ENCODE measurements at regions not wholly inside any gene's neighbourhood (a gene's known extent, or its start where the extent isn't known, plus 50 kb on each side); places are given as distances from the start of the nearest gene placed in this dataset.

DNA sequence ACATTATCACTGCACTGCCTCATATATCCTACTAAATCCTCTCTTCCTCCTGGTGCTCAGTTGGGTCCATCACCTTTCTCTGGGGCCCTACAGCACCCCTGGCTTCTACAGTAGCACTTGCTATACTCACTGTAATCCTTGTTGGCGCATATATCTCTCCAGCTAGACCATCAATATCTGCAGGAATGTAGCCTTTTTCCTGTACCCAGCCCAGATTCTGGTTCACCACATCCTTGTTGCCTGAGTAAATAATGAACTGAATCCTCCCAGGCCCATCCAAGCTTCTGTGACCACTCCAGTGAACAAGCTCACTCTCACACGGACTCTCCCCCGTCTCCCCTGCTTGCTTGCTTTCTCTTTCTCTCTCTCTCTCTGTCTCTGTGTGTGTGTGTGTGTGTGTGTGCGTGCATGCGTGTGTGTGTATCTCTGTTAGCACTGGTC is 62.5 kb upstream of the LIPC start:
- Histone ChIP-seq H3K9me3 (no peaks in the 10 kb centered on the region), H3K36me3 (no peaks in the 10 kb centered on the region), H3K27me3 (no peaks in the 10 kb centered on the region), H3K4me3 (no peak overlapping the region), H3K4me1 (no peaks in the 10 kb centered on the region), H3K27ac (no peak overlapping the region)
- 40 to 46% methylated on average over 5 of the region's 5 CpGs for WGBS, 2 donors
- no peak for DNase-seq
- no peak for TF ChIP-seq POLR2A (IDR thresholded peaks at IDR 0.05)
- TF ChIP-seq POLR2AphosphoS5 (IDR thresholded peaks at IDR 0.05), result no peak
- no peak for TF ChIP-seq EP300 (IDR thresholded peaks at IDR 0.05)
- TF ChIP-seq, protein P1, sequence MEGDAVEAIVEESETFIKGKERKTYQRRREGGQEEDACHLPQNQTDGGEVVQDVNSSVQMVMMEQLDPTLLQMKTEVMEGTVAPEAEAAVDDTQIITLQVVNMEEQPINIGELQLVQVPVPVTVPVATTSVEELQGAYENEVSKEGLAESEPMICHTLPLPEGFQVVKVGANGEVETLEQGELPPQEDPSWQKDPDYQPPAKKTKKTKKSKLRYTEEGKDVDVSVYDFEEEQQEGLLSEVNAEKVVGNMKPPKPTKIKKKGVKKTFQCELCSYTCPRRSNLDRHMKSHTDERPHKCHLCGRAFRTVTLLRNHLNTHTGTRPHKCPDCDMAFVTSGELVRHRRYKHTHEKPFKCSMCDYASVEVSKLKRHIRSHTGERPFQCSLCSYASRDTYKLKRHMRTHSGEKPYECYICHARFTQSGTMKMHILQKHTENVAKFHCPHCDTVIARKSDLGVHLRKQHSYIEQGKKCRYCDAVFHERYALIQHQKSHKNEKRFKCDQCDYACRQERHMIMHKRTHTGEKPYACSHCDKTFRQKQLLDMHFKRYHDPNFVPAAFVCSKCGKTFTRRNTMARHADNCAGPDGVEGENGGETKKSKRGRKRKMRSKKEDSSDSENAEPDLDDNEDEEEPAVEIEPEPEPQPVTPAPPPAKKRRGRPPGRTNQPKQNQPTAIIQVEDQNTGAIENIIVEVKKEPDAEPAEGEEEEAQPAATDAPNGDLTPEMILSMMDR (IDR thresholded peaks at IDR 0.05), result no peak
- intact Hi-C loops (cut with DNase I), result no loop called here

DNA sequence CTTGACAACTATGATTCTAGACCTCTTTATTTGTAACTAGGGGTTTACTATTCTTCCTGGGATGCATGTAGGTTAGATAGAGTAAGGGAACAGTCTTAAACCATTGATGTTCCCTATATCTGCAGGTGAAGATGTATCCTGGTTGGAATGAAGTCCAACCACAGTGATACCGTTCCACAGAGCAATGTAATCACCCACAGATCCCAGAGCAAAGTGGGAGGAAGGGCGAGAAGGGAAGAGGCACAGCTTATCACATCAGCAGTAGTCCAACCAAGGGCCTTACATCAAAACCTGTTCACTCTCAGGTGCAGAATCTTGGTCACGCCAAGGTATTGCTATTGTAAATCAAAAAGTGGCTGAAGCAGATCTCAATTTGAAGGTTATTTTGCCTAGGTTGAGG is 61.8 kb upstream of the LIPC start:
- H3K27ac ChIP-seq, result no peak overlapping the region
- no peak overlapping the region for H3K4me3 ChIP-seq
- 83 to 88% methylated on average over 3 of the region's 3 CpGs for WGBS, 2 donors
- no peaks in the 10 kb centered on the region for H3K9me3 ChIP-seq
- H3K27me3 ChIP-seq, result no peaks in the 10 kb centered on the region
- TF ChIP-seq, protein P1 (IDR thresholded peaks at IDR 0.05), result no peak
- TF ChIP-seq POLR2AphosphoS5 (IDR thresholded peaks at IDR 0.05), result no peak
- H3K36me3 ChIP-seq, result no peaks in the 10 kb centered on the region
- intact Hi-C loops (cut with DNase I), result no loop called here
- no peak for DNase-seq
- H3K4me1 ChIP-seq, result no peaks in the 10 kb centered on the region

DNA sequence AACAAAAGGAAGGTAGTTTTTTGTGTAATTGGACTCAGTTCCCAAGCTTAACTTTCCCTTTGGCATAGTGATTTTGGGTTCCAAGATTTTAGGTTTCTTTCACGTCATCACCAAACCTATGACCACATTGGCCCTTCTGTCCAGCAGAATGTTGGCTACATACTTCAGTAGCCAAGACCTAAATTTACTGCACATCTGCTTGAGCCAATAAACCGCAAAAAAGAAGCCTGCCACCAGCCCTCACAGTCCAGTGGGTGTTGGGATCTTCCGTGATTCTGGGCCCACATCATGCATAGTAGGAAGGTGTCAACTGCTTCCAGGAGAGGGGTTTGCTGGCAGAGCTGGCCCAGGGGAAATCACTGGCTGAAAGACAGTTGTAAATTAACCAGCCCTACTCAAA is 57.6 kb upstream of the LIPC start:
- Histone ChIP-seq H3K36me3 (no peaks in the 10 kb centered on the region), H3K4me3 (no peak overlapping the region), H3K27ac (no peak overlapping the region), H3K9me3 (peaks cover 0 to 5% (median 2%) of the 10 kb centered on the region in 4 donors), H3K4me1 (no peaks in the 10 kb centered on the region), H3K27me3 (no peaks in the 10 kb centered on the region)
- intact Hi-C loops (cut with DNase I), result no loop called here
- TF ChIP-seq, protein P1 (IDR thresholded peaks at IDR 0.05), result no peak
- no peak for TF ChIP-seq EP300 (IDR thresholded peaks at IDR 0.05)
- no peak for TF ChIP-seq POLR2AphosphoS5 (IDR thresholded peaks at IDR 0.05)
- TF ChIP-seq POLR2A (IDR thresholded peaks at IDR 0.05), result no peak
- DNase-seq, result no peak
- WGBS, 2 donors, result 90 to 91% methylated on average over 3 of the region's 3 CpGs

DNA sequence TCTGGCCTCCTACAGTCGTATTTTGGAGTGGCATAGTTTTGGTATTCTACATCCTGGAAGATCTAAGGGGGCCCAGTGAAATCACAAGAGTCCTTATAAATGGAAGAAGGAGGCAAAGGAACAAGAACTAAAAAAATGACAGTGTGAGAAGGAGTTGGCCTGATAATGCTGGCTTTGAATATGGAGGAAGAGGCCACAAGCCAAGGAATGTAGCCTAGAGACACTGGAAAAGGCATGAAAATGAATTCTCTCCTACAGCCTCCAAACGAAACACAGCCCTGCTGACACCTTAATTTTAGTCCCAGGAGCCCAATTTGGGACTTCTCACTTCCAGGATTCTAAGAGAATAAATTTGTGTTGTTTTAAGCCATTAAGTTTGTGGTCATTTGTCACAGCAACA is 54.6 kb upstream of the LIPC start:
- Histone ChIP-seq H3K4me3 (no peak overlapping the region), H3K27me3 (no peaks in the 10 kb centered on the region), H3K4me1 (no peaks in the 10 kb centered on the region), H3K9me3 (peaks cover 0 to 5% (median 2%) of the 10 kb centered on the region in 4 donors), H3K36me3 (no peaks in the 10 kb centered on the region), H3K27ac (no peak overlapping the region)
- no peak for DNase-seq
- intact Hi-C loops (cut with DNase I), result no loop called here
- WGBS, 2 donors, result 85 to 89% methylated on average over 2 of the region's 2 CpGs
- TF ChIP-seq EP300 (IDR thresholded peaks at IDR 0.05) (no peak), POLR2AphosphoS5 (IDR thresholded peaks at IDR 0.05) (no peak), POLR2A (IDR thresholded peaks at IDR 0.05) (no peak)
- TF ChIP-seq, protein P1 (IDR thresholded peaks at IDR 0.05), result no peak
